HL-60/S4 (cell line): ENCODE measurements at regions not wholly inside any gene's neighbourhood (a gene's known extent, or its start where the extent isn't known, plus 50 kb on each side); places are given as distances from the start of the nearest gene placed in this dataset.
"Not testable (repeated sequence)": the region's sequence is repeated elsewhere in the genome, so short reads cannot be mapped to it uniquely, and the experiment has no call there.

Experiments
- in situ Hi-C: fragments of 300-500 bp; cut with MboI; formaldehyde crosslinking; loops from 2 replicates; pipeline ENCODE4 v1.14.3; 2022; ENCODE audit warnings: low sequenced_read_pairs

- in situ Hi-C loops = no loop called here
Observed at GRCh38 chr22:33971561-33971961, 51.3 kb upstream of the LARGE1 start.

GRCh38 chr22:33975841-33976240 lies 55.6 kb upstream of the LARGE1 start:
- in situ Hi-C loops = no loop called here

GRCh38 chr22:33983558-33983957 lies 63.3 kb upstream of the LARGE1 start:
- in situ Hi-C loops = no loop called here

- in situ Hi-C loops = no loop called here
Observed at GRCh38 chr22:33984211-33984610, 63.9 kb upstream of the LARGE1 start.

- in situ Hi-C loops = no loop called here
Observed at GRCh38 chr22:33984656-33985285, 64.5 kb upstream of the LARGE1 start.

- in situ Hi-C loops = no loop called here
Observed at GRCh38 chr22:33985506-33985905, 65.2 kb upstream of the LARGE1 start.

GRCh38 chr22:33986167-33986771 lies 66.0 kb upstream of the LARGE1 start:
- in situ Hi-C loops = no loop called here

- in situ Hi-C loops = no loop called here
Observed at GRCh38 chr22:33986954-33987353, 66.7 kb upstream of the LARGE1 start.

GRCh38 chr22:33989263-33989662 lies 69.0 kb upstream of the LARGE1 start:
- in situ Hi-C loops = not testable (repeated sequence)

- in situ Hi-C loops = no loop called here
Observed at GRCh38 chr22:33991620-33992019, 71.3 kb upstream of the LARGE1 start.

- in situ Hi-C loops = no loop called here
Observed at GRCh38 chr22:33996824-33997223, 76.5 kb upstream of the LARGE1 start.

- in situ Hi-C loops = no loop called here
Observed at GRCh38 chr22:34000879-34001526, 80.7 kb upstream of the LARGE1 start.

- in situ Hi-C loops = no loop called here
Observed at GRCh38 chr22:34001701-34002466, 81.6 kb upstream of the LARGE1 start.

- in situ Hi-C loops = no loop called here
Observed at GRCh38 chr22:34004058-34004457, 83.8 kb upstream of the LARGE1 start.

GRCh38 chr22:34010259-34010658 lies 90.0 kb upstream of the LARGE1 start:
- in situ Hi-C loops = no loop called here

- in situ Hi-C loops = no loop called here
Observed at GRCh38 chr22:34015642-34016041, 95.4 kb upstream of the LARGE1 start.

- in situ Hi-C loops = no loop called here
Observed at GRCh38 chr22:34017205-34017604, 96.9 kb upstream of the LARGE1 start.

GRCh38 chr22:34019190-34019845 lies 99.0 kb upstream of the LARGE1 start:
- in situ Hi-C loops = no loop called here

- in situ Hi-C loops = no loop called here
Observed at GRCh38 chr22:34035209-34035608, 114.9 kb upstream of the LARGE1 start.

GRCh38 chr22:34036931-34037330 lies 116.7 kb upstream of the LARGE1 start:
- in situ Hi-C loops = no loop called here
